NCI-H446 treated with DMSO at 0.1 percent for 48 hours (cell line): ENCODE measurements at regions not wholly inside any gene's neighbourhood (a gene's known extent, or its start where the extent isn't known, plus 50 kb on each side); places are given as distances from the start of the nearest gene placed in this dataset.
"Not testable (repeated sequence)": the region's sequence is repeated elsewhere in the genome, so short reads cannot be mapped to it uniquely, and the experiment has no call there.

Experiments used
- DNase-seq: peaks from one replicate; lab custom pipeline; 2025; lab: John Stamatoyannopoulos, UW

- not testable (repeated sequence) for DNase-seq
Measured at GRCh38 chr3:177457204-177457603, 259.9 kb upstream of the TBL1XR1 start.

GRCh38 chr3:177459401-177459800, 262.1 kb upstream of the TBL1XR1 start:
- no peak for DNase-seq

- no peak for DNase-seq
Measured at GRCh38 chr3:177460047-177460446, 262.8 kb upstream of the TBL1XR1 start.

- DNase-seq = no peak
Measured at GRCh38 chr3:177461765-177462164, 264.5 kb upstream of the TBL1XR1 start.

GRCh38 chr3:177463341-177463740, 266.1 kb upstream of the TBL1XR1 start:
- not testable (repeated sequence) for DNase-seq

DNA sequence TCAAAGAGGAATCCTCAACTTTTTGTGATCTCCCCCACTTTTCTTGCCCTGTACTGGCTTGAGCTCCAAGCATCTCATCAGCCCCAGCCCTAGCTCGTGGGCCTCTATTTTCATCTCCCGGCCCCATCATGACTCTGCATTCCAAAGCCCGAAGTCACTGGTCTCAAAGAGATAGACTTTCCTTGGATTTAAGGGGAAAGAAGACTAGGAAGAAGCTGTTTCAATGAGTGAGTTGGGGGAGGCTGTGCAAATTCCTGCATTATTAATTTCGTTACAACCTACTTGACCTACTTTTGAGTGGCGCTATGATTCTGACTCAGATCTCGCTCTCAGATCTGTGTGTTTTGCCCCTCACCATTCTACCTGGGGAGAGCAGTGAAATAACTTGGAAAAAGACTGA, 266.6 kb upstream of the TBL1XR1 start:
- no peak for DNase-seq

DNA sequence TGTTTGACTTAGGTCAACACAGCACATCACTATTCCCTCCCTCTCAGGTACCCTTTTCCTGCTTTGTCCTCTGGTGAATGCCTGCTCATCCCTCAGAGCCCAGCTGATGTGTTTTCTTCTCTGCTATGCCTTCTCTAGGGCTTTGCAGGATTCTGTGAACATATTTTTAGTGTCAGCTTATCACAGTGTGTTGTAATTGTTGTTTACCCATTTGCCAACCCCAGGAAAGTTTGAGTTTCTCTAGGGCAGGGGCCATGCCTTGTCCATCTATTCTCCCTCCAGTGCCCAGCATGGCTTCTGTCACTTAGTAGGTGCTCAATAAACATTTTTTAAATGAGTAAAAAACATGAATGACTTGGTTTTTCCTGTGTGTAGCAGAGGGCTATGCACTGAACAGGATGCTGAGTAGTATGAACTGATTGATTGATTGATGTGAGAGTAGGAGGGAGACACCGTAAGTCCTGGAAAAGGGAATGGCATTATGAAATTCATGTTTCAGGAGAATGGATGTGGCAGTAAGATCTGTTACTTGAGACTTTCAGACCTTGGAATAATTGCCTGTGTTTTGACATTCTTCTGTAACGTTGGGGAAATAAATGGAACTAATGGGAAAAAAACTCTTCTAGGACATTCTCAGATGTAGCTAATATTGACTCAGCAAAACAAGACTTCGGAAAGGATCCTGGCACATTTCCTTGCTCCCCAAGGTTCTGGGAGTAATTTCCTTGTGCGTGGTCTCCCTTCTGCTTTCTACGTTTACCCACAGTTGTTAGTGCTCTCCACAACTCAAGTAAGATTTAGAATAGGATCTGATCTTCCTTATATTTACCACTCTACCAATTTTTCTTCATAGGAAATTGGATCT, 267.3 kb upstream of the TBL1XR1 start:
- no peak for DNase-seq

DNA sequence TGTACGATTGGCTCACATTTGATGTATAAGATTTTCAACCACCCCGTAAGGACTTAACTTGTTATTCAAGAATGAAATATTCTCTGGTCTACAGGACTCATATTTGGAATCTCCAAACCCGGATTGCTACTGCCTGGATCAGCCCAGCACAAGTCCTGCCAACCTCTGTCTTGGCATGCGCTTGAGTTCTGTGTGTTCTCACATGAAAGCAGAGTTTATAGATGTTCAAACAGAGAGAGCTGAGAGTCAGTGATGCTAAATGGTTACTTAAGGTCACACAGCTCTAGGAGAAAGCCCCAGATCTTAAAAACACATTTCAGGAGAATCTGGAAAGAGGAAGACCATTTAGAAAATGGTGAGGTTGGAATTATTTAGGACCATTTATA, 268.0 kb upstream of the TBL1XR1 start:
- DNase-seq = no peak

DNA sequence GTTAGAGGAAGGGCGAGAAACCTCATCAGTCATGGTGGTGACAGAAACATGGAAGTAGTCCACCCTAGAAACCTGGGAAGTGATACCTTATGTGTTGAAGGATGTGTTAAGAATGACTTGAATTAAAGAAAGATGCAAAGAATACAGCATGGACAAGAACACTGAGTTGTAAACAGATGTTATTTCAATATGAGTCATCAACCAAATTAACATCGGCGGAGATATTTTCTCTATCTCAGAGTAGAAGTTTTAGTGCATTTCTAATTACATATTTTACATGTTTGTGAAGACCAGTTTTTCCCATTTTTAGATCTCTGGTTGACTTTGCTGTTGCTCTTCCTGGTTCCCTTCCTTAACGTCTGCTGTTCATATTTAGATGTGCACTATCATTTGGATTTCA, 268.8 kb upstream of the TBL1XR1 start:
- no peak for DNase-seq

- not testable (repeated sequence) for DNase-seq
Measured at GRCh38 chr3:177466622-177467021, 269.3 kb upstream of the TBL1XR1 start.

GRCh38 chr3:177467247-177467985, 270.1 kb upstream of the TBL1XR1 start:
- no peak for DNase-seq

DNA sequence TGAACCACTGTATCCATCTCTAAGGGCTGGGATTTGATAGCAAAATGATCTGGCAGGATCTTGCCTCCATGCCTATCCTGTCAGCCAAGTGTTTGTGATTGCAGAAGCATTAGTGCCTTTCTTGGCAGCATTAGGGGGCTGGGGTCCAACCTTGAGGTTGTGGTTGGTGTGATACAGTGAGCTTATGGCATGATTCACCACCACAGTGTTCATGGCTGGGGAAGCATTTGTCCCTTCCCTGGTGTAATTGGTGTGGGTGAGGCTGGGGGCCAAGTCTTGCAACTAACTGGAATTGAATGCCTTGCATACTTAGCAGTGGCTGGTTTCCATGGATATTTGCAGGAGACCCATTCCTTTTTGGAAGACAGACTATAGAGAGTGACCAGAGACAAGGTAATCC, 271.0 kb upstream of the TBL1XR1 start:
- peak; percentile 88 for DNase-seq

DNA sequence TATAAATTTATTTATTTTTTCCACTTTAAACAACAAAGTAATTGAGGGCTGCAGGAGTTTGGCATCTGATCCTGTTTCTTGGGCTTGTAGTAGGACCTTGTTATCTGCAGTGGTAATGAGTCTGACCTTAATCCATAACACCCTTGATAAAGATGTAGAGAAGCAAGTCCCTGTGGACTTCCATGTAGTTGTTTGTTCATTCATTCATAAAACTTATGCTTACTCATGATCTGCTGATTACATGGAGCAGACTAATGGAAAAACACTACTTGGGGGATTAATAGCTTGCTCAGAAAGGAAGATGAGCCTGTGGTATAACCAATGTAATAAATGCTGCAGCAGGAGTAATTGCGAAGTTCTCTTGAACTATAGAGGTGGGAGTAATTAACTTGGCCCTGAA, 271.5 kb upstream of the TBL1XR1 start:
- DNase-seq = no peak

DNA sequence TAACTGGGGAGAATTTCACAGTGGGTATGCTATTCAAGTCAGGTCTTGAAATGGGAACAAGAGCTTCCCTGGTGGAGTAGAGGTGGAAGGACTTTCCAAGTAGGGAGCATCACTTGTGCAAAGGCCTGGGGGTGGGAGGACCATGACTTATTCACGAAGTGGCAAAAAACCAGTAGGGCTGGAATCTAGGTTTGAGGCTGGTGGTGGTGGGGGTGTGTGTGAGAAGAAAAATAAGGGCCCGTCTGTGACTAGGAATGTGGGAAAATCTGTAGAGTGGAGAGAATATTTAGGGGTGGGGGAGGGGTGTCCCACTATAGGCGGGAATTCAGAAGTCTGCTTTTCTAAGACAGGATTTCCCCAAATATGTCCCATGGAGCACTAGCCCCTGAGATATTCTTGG, 271.9 kb upstream of the TBL1XR1 start:
- no peak for DNase-seq

- DNase-seq = no peak
Measured at GRCh38 chr3:177470197-177470941, 273.1 kb upstream of the TBL1XR1 start.

DNA sequence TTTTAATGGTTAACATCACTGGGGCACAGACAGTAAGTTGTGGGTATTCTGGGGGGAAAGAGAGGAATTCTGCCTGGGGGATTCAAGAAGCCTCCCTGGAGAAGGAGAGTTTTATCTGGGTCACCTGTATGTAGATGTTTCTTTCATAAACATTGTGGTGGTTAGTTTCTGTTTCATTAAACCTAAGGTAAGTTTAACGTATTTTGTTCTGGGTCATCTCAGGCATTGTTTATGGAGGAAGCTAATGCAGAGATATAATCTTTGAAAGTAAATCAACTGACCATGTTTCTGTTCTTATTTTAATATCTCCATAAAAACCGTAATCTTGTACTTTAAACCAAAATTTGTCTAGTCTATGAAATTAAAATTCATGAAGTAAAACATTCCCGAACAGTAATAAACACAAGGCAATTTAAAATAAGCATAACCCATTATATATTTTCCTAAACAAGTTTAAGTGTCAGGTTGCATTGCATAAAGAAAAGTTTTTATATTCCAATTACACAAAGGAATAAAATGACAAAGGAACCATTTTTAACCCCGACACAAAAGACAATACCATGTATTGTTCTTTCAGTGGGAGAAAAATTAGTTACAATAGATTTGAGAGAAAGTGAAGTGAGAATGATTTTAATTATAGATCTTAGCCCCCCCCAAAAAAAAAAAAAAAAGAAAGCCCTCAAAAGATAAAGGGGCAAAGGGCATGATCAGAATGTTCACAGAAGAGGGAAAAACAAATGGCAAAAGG, 274.6 kb upstream of the TBL1XR1 start:
- no peak for DNase-seq

DNA sequence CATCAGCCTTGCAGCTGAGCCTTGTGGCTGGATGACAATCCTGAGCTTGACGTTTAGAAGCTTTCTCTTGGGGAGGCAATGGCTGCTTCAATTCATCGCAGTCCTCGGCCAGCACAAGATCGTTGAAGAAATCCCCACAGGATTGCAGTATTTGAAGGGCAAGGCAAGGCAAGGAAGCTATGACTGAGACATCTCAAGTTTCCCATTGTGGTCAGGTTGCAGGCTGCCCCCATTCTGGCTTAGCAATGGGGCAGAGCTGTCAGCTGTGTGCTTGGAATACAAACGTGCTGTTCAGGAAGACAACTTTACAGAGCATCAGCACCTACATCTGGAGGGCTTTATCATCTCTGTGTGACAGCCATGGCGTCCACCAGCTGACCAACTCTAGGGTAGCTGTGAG, 275.9 kb upstream of the TBL1XR1 start:
- DNase-seq = no peak

GRCh38 chr3:177473903-177474302, 276.6 kb upstream of the TBL1XR1 start:
- no peak for DNase-seq

GRCh38 chr3:177474652-177475355, 277.5 kb upstream of the TBL1XR1 start:
- DNase-seq = no peak

DNA sequence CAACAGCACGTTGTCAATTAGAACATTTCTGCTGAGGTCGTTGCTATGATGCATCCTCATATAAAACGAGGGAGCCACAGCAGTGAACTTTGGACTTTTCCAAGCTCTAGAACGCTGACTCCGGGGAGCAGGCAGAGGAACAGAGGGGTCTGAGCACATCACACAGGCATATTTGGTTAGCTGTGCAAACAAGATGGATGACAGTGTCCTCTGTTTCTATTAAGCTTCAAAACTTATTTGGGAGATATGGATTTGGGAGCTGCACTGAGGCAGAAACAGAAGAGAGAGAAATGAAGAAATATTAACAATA, 278.0 kb upstream of the TBL1XR1 start:
- DNase-seq = no peak

GRCh38 chr3:177476495-177476894, 279.2 kb upstream of the TBL1XR1 start:
- DNase-seq = no peak
